GM12878 (cell line): ENCODE measurements at regions not wholly inside any gene's neighbourhood (a gene's known extent, or its start where the extent isn't known, plus 50 kb on each side); places are given as distances from the start of the nearest gene placed in this dataset.

ENCODE experiments used
- ATAC-seq: fragments of 200-7000 bp; cut with Tn5 transposase; 3 replicates; pipeline ENCODE4 v1.9.1; 2020; ENCODE audit warnings: mild to moderate bottlenecking, moderate library complexity
- BruUV-seq: library from RNA; stranded (reverse); fragments of 400-500 nt; replicated peaks from 2 replicates; lab custom pipeline; 2021; lab: Mats Ljungman, UMichigan
- CTCF ChIA-PET: fragments of 300-600 bp; sonication (Branson Sonifier 250); formaldehyde crosslinking; extraction: SDS; loops from one replicate; lab custom pipeline; 2021; ENCODE audit warnings: inconsistent platforms; lab: Yijun Ruan, JAX
- POLR2A ChIA-PET: fragments of 350-600 bp; formaldehyde crosslinking; extraction: SDS; loops from one replicate; lab custom pipeline; 2021; ENCODE audit warnings: inconsistent platforms; lab: Charles Lee
- RAD21 ChIA-PET: fragments of 300-600 bp; sonication (Branson Sonifier 250); formaldehyde crosslinking; loops from one replicate; lab custom pipeline; 2023; ENCODE audit warnings: antibody characterized with exemption; ENCODE audit not compliant: unreplicated experiment; lab: Charles Lee
- SMC1A ChIA-PET: fragments of 300-600 bp; sonication (Branson Sonifier 250); formaldehyde crosslinking; loops from one replicate; lab custom pipeline; 2023; ENCODE audit not compliant: unreplicated experiment, uncharacterized antibody; lab: Charles Lee
- DNase-seq: peaks from one replicate; pipeline ENCODE4 v3.0.0-alpha.2; 2011; ENCODE audit warnings: low read depth, low spot score
- FAIRE-seq: peaks from 3 replicates; lab custom pipeline; 2011; peaks lifted over from hg19 to GRCh38; lab: Jason Lieb, UNC
- H2AFZ ChIP-seq: 2 replicates; pipeline ENCODE4 v1.6.0; 2011; ENCODE audit warnings: low read depth, low read length, control low read depth; ENCODE audit not compliant: control insufficient read depth
- H3K27ac ChIP-seq: 2 replicates; pipeline ENCODE4 v1.5.1; 2011; ENCODE audit warnings: control low read depth; ENCODE audit not compliant: control insufficient read depth, insufficient read depth
- H3K27me3 ChIP-seq, 2 experiments: replicated peaks in 1 of 2; 2 replicates each; pipeline versions ENCODE4 v1.6.0 to v1.6.1; 2011; ENCODE audit warnings: low read length in 1 of 2; ENCODE audit not compliant: control insufficient read depth in 2 of 2, insufficient read depth in 2 of 2
- H3K36me3 ChIP-seq, 2 experiments: 2 replicates each; pipeline ENCODE4 v1.5.1; 2011; ENCODE audit warnings: low read length in 1 of 2; ENCODE audit not compliant: control insufficient read depth in 2 of 2, insufficient read depth in 2 of 2
- H3K4me1 ChIP-seq: 2 replicates; pipeline ENCODE4 v1.6.1; 2011; ENCODE audit warnings: mild to moderate bottlenecking, low read length, moderate library complexity, mixed read lengths; ENCODE audit not compliant: control insufficient read depth, insufficient read depth
- H3K4me2 ChIP-seq: 2 replicates; pipeline ENCODE4 v1.6.0; 2011; ENCODE audit warnings: control low read depth; ENCODE audit not compliant: control insufficient read depth, insufficient read depth
- H3K4me3 ChIP-seq: fragments of 200-600 bp; sonication (generic); 2 replicates; pipeline ENCODE4 v1.5.1; 2016
- H3K79me2 ChIP-seq: 2 replicates; pipeline ENCODE4 v1.6.0; 2011; ENCODE audit warnings: low read length; ENCODE audit not compliant: control insufficient read depth, insufficient read depth
- H3K9ac ChIP-seq: 2 replicates; pipeline ENCODE4 v1.8.0; 2011; ENCODE audit warnings: low read length, control low read depth, mixed read lengths; ENCODE audit not compliant: control insufficient read depth, insufficient read depth
- H3K9me3 ChIP-seq: replicated peaks from 3 replicates; pipeline ENCODE4 v1.5.1; 2011; ENCODE audit warnings: mild to moderate bottlenecking, low read length; ENCODE audit not compliant: control insufficient read depth, insufficient read depth
- H4K20me1 ChIP-seq: 2 replicates; pipeline ENCODE4 v1.6.0; 2011; ENCODE audit not compliant: control insufficient read depth, insufficient read depth
- RBBP5 ChIP-seq: fragments of 200-600 bp; sonication (generic); conservative IDR thresholded peaks from 2 replicates; pipeline ENCODE4 v1.6.1; 2016
- RELA ChIP-seq: fragments of 450-650 bp; IDR thresholded peaks from 2 replicates; pipeline ENCODE4 v1.8.0; 2014; ENCODE audit warnings: borderline replicate concordance; ENCODE audit not compliant: partially characterized antibody
- SP1 ChIP-seq: IDR thresholded peaks from one replicate; pipeline ENCODE4 v1.6.1; 2011; ENCODE audit warnings: low read depth, low read length
- SREBF2 ChIP-seq: IDR thresholded peaks from 2 replicates; pipeline ENCODE4 v1.6.1; 2012; ENCODE audit warnings: mild to moderate bottlenecking, low read length
- YBX1 ChIP-seq: fragments of 450-650 bp; IDR thresholded peaks from 2 replicates; pipeline ENCODE4 v1.6.1; 2016; ENCODE audit warnings: antibody characterized with exemption
- WGBS: methylation state at CpG from one replicate; pipeline ENCODE4 v1.1.6; 2016; ENCODE audit warnings: low lambda C conversion rate; ENCODE audit not compliant: insufficient replicate concordance, insufficient coverage; ENCODE audit errors: missing lambda C conversion rate; 5-methylcytosine and 5-hydroxymethylcytosine counted together
- in situ Hi-C: fragments of 300-500 bp; cut with MboI; formaldehyde crosslinking; loops from 9 replicates; pipeline ENCODE4 v1.14.3; 2018; ENCODE audit warnings: mixed read lengths
- intact Hi-C: fragments of 100-400 bp; cut with micrococcal nuclease; formaldehyde crosslinking; loops from one replicate; pipeline ENCODE4 v1.14.2; 2022; ENCODE audit not compliant: unreplicated experiment
- TF ChIP-seq, protein P1 (sequence below): fragments of 450-650 bp; IDR thresholded peaks from 2 replicates; pipeline ENCODE4 v1.6.1; 2016; ENCODE audit warnings: mild to moderate bottlenecking, moderate library complexity, borderline replicate concordance

- Histone ChIP-seq H3K36me3 (no peaks in the 10 kb centered on the region), H3K27ac (no peak overlapping the region), H3K4me1 (no peaks in the 10 kb centered on the region), H3K9ac (no peak overlapping the region), H3K9me3 (no peaks in the 10 kb centered on the region), H3K27me3 (no peaks in the 10 kb centered on the region; a peak in 1 of 4 replicates), H2AFZ (no peak overlapping the region)
- in situ Hi-C loops (loop anchor here (25.0 kb wide), 1 partner anchor 102 kb away; no protein-coding TSS in a partner anchor), intact Hi-C loops (no loop called here)
- SMC1A ChIA-PET = no interaction called here
- WGBS = 11% methylated on average over 3 of the region's 3 CpGs
- no peak for DNase-seq
- TF ChIP-seq YBX1 (no peak), SREBF2 (no peak), SP1 (no peak), RBBP5 (no peak), RELA (no peak)
- TF ChIP-seq, protein P1, sequence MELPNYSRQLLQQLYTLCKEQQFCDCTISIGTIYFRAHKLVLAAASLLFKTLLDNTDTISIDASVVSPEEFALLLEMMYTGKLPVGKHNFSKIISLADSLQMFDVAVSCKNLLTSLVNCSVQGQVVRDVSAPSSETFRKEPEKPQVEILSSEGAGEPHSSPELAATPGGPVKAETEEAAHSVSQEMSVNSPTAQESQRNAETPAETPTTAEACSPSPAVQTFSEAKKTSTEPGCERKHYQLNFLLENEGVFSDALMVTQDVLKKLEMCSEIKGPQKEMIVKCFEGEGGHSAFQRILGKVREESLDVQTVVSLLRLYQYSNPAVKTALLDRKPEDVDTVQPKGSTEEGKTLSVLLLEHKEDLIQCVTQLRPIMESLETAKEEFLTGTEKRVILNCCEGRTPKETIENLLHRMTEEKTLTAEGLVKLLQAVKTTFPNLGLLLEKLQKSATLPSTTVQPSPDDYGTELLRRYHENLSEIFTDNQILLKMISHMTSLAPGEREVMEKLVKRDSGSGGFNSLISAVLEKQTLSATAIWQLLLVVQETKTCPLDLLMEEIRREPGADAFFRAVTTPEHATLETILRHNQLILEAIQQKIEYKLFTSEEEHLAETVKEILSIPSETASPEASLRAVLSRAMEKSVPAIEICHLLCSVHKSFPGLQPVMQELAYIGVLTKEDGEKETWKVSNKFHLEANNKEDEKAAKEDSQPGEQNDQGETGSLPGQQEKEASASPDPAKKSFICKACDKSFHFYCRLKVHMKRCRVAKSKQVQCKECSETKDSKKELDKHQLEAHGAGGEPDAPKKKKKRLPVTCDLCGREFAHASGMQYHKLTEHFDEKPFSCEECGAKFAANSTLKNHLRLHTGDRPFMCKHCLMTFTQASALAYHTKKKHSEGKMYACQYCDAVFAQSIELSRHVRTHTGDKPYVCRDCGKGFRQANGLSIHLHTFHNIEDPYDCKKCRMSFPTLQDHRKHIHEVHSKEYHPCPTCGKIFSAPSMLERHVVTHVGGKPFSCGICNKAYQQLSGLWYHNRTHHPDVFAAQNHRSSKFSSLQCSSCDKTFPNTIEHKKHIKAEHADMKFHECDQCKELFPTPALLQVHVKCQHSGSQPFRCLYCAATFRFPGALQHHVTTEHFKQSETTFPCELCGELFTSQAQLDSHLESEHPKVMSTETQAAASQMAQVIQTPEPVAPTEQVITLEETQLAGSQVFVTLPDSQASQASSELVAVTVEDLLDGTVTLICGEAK = no peak
- TF ChIP-seq, all 136 proteins: peak for 0
- POLR2A ChIA-PET = no interaction called here
- no peak overlapping the region for H3K4me2 ChIP-seq
- FAIRE-seq (no peak), ATAC-seq (no peak)
- RAD21 ChIA-PET = no interaction called here
- no peak overlapping the region for H3K4me3 ChIP-seq
- BruUV-seq = no TSS peak
- H3K79me2 ChIP-seq = no peaks in the 10 kb centered on the region
- CTCF ChIA-PET = no interaction called here
- H4K20me1 ChIP-seq = no peaks in the 10 kb centered on the region
Measured at GRCh38 chr1:162988869-162989268, 80.3 kb upstream of the RGS4 start.
